Lung (tissue), 11 donors: ENCODE measurements at regions not wholly inside any gene's neighbourhood (a gene's known extent, or its start where the extent isn't known, plus 50 kb on each side); places are given as distances from the start of the nearest gene placed in this dataset.

Experiments used
- ATAC-seq: fragments of 200-7000 bp; cut with Tn5 transposase; one replicate; pipeline ENCODE4 v1.9.1; 2020; ENCODE audit warnings: moderate number of reproducible peaks; ENCODE audit not compliant: insufficient read depth, low FRiP score
- DNase-seq, 3 donors: peaks; one replicate each; pipeline ENCODE4 v3.0.0-alpha.2; 2013 to 2017
- H3K27ac ChIP-seq, 2 donors: one replicate each; pipeline ENCODE4 v1.5.1; 2013; ENCODE audit warnings: mild to moderate bottlenecking in 2 of 2, moderate library complexity in 2 of 2, control low read depth in 1 of 2, inconsistent platforms in 1 of 2, low read depth in 1 of 2, low read length in 1 of 2
- H3K27me3 ChIP-seq, 3 donors: one replicate each; pipeline ENCODE4 v1.5.1; 2013; ENCODE audit warnings: low read length in 2 of 3; ENCODE audit not compliant: control insufficient read depth in 3 of 3, insufficient read depth in 3 of 3
- H3K36me3 ChIP-seq, 4 donors: one replicate each; pipeline ENCODE4 v1.5.1; 2013; ENCODE audit warnings: low read length in 4 of 4, mild to moderate bottlenecking in 1 of 4, moderate library complexity in 1 of 4; ENCODE audit not compliant: control insufficient read depth in 4 of 4, insufficient read depth in 4 of 4
- H3K4me1 ChIP-seq, 5 donors: one replicate each; pipeline ENCODE4 v1.5.1; 2013; ENCODE audit warnings: low read length in 5 of 5, mild to moderate bottlenecking in 2 of 5, moderate library complexity in 1 of 5; ENCODE audit not compliant: control insufficient read depth in 5 of 5, insufficient read depth in 5 of 5
- H3K4me3 ChIP-seq: one replicate; pipeline ENCODE4 v1.5.1; 2013; ENCODE audit warnings: mild to moderate bottlenecking, control low read depth, moderate library complexity
- H3K9ac ChIP-seq, 2 donors: one replicate each; pipeline ENCODE4 v1.5.1; 2013; ENCODE audit warnings: low read length in 2 of 2, control low read depth in 1 of 2; ENCODE audit not compliant: insufficient read depth in 1 of 2
- H3K9me3 ChIP-seq, 4 donors: one replicate each; pipeline ENCODE4 v1.5.1; 2013; ENCODE audit warnings: low read length in 3 of 4, mild to moderate bottlenecking in 1 of 4, moderate library complexity in 1 of 4; ENCODE audit not compliant: control insufficient read depth in 4 of 4, insufficient read depth in 3 of 4
- CTCF ChIP-seq: IDR thresholded peaks from 2 replicates; pipeline ENCODE4 v1.5.1; 2012; ENCODE audit warnings: mild to moderate bottlenecking; ENCODE audit errors: control extremely low read depth, extremely low read depth
- WGBS, 2 donors: extraction: QIAGEN DNeasy Blood & Tissue Kit; methylation state at CpG; one replicate each; pipeline ENCODE4 v1.1.7; 2013; 5-methylcytosine and 5-hydroxymethylcytosine counted together
- donor health status: control.
- donor health status: control.
- donor health status: Bipolar disorder and iron deficiency.
- donor health status: healthy.
- donor health status: DM: yes; HTN: yes; CAD: no.

- no peak overlapping the region for H3K9ac ChIP-seq
- no peaks in the 10 kb centered on the region for H3K36me3 ChIP-seq
- no peak overlapping the region for H3K4me3 ChIP-seq
- DNase-seq = no peak
- no peaks in the 10 kb centered on the region for H3K4me1 ChIP-seq
- TF ChIP-seq CTCF = no peak
- H3K27me3 ChIP-seq = no peaks in the 10 kb centered on the region
- no peak for ATAC-seq
- no peak overlapping the region for H3K27ac ChIP-seq
- H3K9me3 ChIP-seq = no peaks in the 10 kb centered on the region
These were observed 134.7 kb upstream of the CDH20 start for GRCh38 chr18:61198486-61198885.

GRCh38 chr18:61199171-61199848 lies 133.9 kb upstream of the CDH20 start:
- H3K27me3 ChIP-seq = no peaks in the 10 kb centered on the region
- no peak for TF ChIP-seq CTCF
- H3K27ac ChIP-seq = no peak overlapping the region
- H3K4me1 ChIP-seq = no peaks in the 10 kb centered on the region
- no peaks in the 10 kb centered on the region for H3K36me3 ChIP-seq
- no peaks in the 10 kb centered on the region for H3K9me3 ChIP-seq
- 48 to 62% methylated on average over 3 of the region's 3 CpGs for WGBS, 2 donors
- H3K9ac ChIP-seq = no peak overlapping the region
- DNase-seq (no peak), ATAC-seq (no peak)
- H3K4me3 ChIP-seq = no peak overlapping the region

- H3K4me3 ChIP-seq = no peak overlapping the region
These were observed 131.7 kb upstream of the CDH20 start for GRCh38 chr18:61201511-61201910.

More at GRCh38 chr18:61201511-61201910, 131.7 kb upstream of the CDH20 start:
- no peaks in the 10 kb centered on the region for H3K9me3 ChIP-seq
- H3K27ac ChIP-seq = no peak overlapping the region
- 65 to 75% methylated on average over 2 of the region's 2 CpGs for WGBS, 2 donors
- TF ChIP-seq CTCF = no peak
- DNase-seq (peak in 2 of 3 donors; percentile 21 to 23), ATAC-seq (no peak)
- no peaks in the 10 kb centered on the region for H3K4me1 ChIP-seq
- H3K36me3 ChIP-seq = no peaks in the 10 kb centered on the region
- no peak overlapping the region for H3K9ac ChIP-seq
- no peaks in the 10 kb centered on the region for H3K27me3 ChIP-seq
